AML-193 (cell line): ENCODE measurements at regions not wholly inside any gene's neighbourhood (a gene's known extent, or its start where the extent isn't known, plus 50 kb on each side); places are given as distances from the start of the nearest gene placed in this dataset.

Source experiments
- DNase-seq, 2 experiments: peaks; one replicate each; lab custom pipeline; 2025; lab: John Stamatoyannopoulos, UW

DNA sequence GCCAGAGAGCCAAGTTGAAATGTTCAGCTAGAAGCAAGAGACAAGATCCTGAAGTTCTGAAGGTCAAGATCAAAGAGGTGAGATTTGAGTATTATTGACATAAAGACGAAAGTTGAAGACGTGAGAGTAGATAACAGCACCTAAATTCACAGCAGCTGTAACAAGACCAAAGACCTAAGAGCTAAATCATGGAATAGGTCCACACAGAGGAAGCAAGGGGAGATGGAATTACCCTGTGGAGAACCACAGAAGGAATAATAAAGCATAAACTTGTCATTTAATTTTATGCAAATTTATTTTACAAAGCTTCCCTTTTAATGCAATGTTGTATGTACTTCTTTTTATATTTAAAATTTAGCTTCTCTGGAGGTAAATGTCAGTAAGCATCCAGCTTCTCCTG, 523.7 kb downstream of the NR2F1-AS1 start:
- no peak for DNase-seq

DNA sequence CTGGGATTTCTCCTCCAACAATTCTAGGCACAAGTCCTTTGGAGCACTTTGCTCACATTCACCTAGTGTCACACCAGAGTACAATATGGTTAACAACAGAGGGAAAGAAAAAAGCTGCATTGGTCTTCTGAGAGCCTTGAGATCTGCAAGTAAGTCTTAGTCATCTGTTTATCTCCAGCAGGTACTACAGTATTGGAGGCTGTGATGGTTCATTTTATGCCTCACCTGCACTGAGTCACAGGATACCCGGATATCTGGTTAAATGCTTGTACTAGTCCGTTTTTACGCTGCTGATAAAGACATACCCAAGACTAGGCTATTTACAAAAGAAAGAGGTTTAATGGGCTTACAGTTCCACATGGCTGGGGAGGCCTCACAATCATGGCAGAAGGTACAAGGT, 525.0 kb downstream of the NR2F1-AS1 start:
- DNase-seq = no peak

DNA sequence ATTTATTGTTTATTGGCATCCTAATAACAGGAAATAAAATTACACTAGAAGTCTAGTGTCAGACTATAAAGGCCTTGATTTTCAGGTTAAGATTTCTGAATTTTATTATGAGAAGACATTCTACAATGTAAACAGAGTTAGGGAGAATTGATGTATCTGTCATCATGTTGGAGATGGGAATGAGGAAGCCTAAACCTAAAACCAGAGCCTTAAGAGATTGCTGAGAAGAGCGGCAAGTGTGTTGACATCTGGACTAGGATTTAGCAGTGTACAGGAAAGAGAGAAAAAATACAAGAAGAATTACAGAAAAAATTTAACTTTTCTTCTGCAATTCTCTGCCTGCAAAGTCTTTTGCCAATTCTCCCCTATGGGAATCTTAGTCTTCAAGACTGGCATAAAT, 525.5 kb downstream of the NR2F1-AS1 start:
- DNase-seq = no peak

DNA sequence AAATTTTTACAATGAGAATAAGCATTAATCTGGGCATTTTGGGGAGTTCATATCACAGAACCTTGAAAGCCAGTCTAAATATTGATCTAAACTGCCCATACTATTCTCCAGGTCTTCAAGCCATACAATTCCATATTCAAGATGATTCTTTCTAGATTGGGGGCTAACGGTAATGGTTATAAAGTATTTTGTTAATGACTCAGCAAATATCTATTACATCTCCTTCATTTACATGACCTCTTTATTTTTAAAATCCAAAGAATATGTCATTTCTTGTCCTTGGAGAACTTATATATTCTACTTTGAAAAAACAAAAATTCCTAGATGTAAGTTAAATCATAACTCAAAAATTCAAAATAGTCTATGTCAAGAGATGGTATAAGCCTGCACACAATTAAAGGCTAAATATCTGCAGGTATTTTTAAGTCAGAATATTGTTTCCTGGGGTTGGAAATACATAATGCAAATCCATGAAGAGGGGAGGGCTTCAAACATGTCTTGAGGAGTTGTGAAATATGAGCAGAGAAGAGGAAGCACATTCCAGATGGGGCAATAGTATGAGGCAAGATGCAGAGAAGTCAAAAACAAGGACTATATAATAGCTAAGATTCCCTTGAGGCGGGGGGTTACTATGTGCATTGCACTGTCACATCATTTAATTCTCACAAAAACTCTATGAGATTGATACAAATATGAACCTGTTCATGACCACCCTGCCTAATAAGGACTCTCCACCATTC, 526.4 kb downstream of the NR2F1-AS1 start:
- peak; percentile 86 to 88 for DNase-seq

DNA sequence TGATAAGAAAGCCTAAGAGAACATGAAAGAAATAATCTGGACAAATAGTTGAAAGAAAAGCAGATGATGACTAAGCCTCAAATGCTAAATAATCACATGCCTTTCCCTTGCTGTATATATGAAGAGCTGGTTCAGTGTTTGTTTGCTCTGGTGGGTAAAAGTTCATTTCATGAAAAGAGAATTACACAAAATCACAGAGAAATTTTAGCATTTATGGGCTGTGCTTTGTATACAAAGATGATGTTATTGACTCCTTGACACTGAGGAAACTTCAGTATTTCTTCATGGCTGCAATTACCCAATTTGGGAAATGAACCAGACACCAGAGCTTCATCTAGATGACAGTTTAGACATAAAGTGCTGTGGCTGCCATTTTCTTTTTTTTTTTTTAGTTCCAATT, 527.2 kb downstream of the NR2F1-AS1 start:
- no peak for DNase-seq

DNA sequence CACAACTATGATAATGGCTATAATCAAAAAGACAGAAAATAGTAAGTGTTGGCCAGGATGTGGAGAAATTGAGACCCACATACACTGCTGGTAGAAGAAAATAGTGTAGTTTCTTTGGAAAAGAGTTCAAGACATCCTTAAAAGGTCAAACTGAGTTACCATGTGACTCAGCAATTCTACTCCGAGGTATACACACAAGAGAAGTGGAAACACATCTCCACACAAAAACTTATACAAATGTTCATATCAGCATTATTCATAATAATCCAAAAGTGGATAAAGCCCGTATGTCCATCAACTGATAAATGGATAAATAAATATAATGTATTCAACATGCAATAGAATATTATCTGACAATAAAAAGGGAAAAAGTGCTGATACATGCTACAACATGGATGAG, 532.2 kb downstream of the NR2F1-AS1 start:
- no peak for DNase-seq

DNA sequence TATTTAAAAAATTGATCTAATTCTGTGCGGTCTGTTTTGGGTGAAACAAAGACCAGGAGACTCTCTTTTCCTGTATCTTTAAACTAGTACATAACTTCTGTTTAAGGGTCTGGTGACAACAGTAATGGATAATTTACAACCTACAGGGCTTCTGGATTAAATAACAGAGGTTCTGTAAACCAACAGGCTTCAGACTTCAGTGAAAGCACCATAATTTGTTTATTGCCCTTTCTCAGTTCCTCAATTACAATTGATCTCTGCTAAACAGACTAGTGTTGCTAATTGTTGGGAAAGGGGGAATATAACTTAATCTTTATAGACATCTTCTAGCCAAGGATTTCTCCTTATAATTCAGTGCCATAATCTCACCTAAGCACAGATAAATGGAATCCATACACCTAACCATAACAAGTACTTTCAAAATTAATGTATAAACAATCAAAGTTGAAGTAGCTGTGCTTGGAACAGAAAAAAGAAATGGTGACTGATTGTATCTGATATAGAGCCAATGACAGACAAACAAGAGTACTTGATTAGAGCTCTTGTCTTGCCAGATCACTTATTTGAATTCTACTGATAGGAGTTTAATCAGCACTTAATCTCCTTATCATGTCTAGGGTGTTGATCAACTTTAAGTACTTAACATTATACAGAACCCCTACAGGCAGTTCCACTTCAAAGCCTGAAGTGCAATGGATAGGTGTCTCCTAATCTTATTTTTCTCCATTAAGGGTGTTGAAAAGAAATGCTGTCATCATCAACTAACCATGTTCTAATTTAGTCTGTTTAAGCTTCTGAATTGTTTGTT, 536.0 kb downstream of the NR2F1-AS1 start:
- DNase-seq = no peak

DNA sequence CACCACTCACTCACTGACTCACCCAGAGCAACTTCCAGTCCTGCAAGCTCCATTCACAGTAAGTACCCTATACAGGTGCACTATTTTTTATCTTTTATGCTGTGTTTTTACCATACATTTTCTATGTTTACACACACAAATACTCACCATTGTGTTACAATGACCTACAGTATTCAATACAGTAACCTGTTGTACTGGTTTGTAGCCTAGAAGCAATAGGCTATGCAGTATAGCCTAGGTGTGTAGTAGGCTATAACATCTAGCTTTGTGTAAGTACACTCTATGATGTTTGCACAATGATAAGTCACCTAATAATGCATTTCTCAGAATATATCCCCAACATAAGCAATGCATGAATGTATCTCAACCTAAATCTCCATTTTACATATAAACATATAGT, 541.1 kb downstream of the NR2F1-AS1 start:
- no peak for DNase-seq

DNA sequence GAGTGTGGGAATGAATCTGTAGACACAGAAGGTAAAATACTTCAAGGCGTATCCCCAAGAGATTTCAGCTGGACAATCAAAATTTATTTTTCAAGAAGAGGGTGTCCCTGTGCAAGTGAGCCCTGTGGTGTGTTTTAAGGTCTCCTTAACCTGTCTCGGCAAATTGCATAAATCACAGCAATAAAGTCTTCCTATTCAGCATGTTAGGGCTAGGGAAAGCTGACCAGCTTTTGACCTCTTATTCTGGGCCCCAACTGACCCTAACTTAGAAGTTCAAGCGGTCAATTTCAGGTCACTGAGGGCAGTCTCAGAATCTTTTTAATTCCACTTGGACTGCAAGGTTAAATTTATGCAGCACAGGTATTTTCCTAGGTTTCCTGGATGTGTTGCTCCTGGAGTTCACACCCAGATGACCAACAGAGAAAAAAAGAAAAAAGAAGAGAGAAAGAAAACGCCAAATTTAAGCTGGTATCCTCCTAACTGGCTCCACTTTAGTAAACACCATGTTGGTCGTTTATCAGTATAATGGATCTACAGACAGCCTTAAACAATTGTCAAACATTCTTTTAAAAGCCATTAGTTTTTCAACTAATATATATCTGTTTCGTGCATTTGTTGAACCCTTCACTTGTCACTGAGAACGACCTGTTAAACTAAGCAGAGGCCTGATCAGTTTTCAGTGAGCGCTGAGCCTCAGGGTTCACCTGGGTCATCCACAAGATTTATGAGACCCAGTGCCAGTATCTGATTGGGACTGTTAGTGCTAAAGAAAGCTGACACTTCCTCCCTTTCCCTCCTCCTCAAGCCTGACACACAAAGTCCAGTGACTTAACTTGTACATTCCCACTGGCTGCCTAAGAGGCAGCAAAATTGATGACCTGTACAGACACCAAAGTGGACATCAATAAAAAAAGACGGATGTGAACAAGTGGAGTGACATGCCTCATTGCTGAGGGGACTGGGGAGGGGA, 546.1 kb downstream of the NR2F1-AS1 start:
- DNase-seq = no peak

DNA sequence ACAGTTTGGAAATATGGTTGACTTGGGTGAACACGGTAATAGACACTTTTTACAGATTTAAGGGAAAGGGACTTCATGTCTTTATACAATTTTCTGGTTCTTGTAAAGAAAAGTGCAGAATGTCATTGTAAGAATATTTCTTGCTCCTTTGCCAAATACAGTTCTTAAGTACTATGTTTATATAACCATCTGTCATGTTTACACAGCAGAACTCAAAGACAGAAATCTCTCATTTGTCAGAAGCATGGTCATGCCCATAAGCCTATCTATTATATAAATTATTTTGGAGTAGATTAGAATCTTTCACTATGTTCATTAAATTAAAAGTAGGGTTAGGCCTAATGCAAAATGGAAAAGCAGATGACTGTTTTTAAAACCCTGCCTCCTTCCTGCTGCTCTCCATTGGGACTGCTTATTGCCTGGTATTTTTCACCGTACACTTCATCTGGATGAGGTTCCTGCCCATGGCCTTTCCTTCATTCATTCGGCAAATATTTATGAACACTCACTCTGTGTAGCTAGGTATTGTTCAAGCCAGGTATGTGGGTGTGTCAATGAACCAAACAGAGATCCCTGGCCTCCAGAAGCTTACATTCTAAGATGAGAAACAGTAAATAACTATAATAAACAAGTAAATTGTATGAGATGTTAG, 558.1 kb downstream of the NR2F1-AS1 start:
- DNase-seq = no peak

DNA sequence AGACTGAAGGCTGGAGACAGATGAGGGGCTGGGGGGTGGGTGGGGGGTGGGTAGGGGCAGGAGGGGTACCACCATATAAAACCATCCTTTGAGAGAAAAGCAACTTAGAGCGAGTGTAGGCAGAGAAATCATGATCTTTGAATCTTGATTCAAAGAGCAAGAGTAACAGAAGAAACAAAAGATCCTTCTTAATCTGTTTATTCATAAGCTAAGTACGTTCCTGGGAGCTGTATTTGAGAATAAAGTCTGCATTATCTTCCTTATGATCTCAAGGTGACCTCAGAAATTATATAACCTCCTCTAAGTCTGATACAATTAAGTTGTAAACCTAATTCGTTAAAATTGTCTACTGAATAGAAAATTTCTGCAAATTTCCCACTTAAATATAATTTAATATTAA, 558.8 kb downstream of the NR2F1-AS1 start:
- DNase-seq = no peak

DNA sequence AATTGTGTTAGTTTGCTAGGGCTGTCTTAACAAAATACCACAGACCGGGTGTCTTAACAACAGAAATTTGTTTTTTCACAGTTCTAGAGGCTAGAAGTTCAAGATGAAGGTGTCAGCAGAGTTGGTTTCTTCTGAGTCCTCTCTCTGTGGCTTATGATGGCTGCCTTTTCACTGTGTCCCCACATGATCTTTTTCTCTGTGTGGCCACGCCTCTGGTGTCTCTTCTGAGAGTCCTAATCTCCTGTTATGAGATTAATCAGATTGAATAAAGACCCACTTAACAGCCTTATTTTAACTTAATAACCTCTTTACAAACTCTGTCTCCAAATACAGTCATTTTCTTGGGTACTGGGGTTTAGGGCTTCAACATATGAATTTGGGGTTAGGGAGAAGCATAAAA, 561.1 kb downstream of the NR2F1-AS1 start:
- no peak for DNase-seq

DNA sequence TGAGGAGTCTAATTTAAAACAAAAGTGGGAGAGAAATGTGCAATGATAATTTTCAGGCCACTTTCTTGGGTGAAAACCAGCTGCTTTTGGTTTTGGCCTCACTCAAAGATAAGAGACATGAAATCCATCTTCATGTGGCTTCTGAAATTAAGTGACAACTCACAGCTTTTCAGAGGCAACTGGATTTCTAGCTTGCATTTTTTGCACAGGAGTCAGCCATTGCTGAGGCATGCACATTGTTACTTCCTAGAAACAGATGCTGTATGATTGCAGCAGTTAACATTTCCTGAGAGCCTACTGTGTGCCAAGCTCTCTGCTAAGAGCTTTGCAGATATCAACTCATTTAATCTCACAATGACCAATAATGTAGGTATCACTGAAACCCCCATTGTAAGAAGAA, 562.6 kb downstream of the NR2F1-AS1 start:
- no peak for DNase-seq

DNA sequence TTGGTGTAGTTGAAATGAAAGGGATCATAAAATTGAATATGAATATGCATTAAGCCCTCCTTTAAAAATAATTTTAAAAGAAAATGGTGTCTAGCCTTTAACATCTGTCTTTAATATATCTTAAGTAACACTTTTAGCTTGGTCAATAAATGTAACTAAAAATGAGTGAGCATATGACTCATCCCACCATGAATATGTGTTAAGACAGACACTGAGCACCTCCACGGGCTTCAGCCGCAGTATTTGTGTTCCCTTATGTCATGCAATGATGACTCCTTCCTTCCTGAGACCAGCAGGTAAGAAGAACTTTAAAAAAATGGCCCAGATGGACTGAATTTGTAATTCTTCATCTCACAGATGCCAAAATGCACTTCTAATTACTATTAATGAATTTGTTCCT, 563.2 kb downstream of the NR2F1-AS1 start:
- no peak for DNase-seq

DNA sequence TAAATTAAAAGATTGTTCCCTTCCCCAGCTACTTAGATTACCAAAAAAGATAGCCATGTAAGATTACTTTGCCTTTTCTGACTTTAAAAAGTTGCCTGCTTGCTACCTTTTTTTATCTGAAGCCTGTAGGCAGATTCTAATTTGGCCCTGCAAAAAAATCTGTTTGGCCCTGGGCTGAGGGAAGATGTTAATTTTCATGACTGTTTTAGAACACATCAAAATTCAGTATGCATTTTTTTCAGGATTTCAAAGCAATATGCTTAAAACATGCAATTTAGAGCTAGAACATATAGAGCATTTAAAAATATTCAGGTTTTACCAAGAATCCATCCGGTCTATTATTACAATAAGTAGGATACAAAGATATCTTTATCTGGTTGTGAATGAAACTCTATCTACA, 563.6 kb downstream of the NR2F1-AS1 start:
- no peak for DNase-seq

DNA sequence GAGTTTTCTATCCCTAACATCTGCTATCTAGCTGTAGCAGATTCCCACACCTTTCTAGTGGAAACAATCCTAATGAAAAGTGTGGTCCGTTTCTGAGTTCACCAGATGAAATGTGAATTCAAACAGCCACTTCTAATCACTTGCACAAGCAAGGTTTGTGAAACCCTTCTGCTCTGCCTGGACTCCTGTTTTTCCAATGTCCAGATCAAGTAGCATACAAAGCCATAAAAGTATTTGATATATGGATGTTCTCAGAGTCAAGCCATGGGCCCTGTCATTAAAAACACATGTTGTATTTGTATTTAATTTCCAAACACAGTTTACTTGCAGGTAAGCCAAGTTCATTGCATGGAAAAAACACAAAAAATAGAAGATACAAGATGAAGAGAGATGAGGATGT, 570.4 kb downstream of the NR2F1-AS1 start:
- DNase-seq = no peak

DNA sequence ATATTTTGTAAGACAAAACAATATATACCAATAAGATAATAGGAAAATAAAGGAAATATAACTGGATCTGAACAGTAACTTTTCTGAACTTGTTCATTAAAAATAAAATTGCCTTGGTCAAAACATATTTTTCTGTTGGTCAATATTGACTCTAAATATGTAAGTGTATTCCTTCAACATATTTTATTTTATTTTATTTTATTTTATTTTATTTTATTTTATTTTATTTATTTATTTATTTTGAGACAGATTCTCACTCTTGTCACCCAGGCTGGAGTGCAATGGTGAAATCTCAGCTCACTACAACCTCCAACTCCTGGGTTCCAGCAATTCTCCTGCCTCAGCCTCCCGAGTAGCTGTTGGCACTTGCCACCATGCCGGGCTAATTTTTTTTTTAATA, 571.0 kb downstream of the NR2F1-AS1 start:
- DNase-seq = no peak

DNA sequence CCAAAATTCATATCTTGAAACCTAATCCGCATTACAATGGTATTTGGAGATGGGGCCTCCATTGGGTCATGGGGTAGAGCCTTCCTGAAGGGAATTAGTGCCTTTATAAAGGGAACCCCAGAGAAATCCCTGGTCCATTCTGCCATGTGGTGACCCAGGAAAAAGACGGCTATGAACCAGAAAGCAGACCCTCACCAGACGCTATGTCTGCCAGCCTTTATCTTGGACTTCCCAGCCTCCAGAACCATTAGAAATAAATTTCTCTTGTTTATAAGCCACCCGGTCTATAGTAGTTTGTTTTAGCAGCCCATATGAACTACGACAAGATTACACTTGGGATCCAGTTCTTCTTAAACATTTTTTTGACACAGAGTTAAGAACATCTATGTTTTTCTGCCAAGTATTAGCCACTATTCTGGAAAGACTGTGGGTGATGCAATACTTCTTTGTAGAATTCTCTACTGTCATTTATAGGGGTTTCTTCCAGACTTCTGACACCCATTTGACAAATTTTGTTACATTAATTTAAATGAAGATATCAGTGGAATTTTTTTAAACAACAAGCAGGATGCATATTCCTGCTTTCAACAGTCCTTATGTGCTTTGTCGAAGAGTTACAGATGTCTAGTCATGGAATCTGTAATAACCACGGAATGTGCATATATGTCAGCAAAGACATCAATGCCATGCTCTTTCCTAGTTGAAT, 572.4 kb downstream of the NR2F1-AS1 start:
- DNase-seq = no peak

DNA sequence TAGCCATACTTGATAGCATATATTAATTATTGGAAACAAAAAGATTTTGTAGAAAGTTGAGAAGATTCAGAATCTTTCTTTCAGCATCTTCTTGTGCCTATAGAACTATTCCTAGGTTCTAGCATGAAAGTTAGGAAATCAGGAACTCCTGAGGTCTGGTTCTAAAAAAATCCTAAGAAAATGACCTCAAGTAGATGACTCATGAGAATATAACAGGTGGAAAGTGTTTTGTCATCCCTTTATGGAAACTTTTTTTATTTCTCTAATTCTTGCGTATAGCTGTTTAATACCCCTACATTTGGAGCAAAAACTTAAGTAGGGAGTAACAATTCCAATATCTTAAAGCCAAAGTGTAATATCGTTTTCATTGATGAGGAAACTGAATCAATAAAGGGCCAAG, 574.1 kb downstream of the NR2F1-AS1 start:
- no peak for DNase-seq

DNA sequence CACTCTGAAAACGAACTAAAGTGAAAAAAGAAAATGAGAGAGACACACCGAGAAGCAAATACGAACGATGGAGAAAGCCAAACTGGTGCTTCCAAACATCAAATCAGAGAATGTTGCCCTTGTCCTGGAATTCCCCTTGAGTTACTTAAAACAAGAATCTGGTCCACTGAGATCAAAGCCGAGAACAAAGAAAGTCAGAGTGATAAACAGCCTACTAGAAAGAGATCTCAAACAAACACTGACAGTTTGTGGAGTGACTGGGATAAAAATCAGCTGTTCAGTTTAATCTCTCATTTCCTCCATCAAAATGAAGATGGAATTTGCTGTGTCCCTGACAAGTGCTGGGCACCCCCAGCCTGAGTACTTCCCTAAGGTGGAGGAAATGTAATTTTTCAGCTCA, 582.6 kb downstream of the NR2F1-AS1 start:
- DNase-seq = no peak

DNA sequence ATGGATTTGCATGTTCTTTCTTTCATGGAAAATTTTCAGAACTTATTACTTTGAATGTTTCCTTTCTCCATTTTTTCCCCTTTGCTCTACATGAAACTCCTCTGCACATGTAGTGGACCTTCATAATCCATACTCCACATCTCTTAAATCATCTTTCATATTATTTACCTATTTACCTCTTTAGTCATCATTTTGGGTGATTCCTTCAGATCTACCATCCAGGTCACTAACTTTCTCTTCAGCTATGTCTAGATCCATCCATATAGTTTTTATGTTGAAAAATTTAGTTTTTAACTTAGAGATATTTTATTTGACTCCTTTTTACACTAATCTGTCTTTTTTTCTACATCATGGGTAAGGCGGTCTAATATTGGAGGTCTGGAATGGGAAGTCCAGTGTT, 586.6 kb downstream of the NR2F1-AS1 start:
- no peak for DNase-seq
